PC-9 (cell line): ENCODE measurements at regions not wholly inside any gene's neighbourhood (a gene's known extent, or its start where the extent isn't known, plus 50 kb on each side); places are given as distances from the start of the nearest gene placed in this dataset.

ENCODE experiments used
- EZH2 ChIP-seq: fragments of 200-600 bp; sonication (generic); IDR thresholded peaks from 2 replicates; pipeline ENCODE4 v1.8.0; 2017; ENCODE audit warnings: antibody characterized with exemption, low read depth
- TF ChIP-seq, protein P1 (sequence below): fragments of 200-600 bp; sonication (generic); conservative IDR thresholded peaks from 2 replicates; pipeline ENCODE4 v1.6.1; 2017; ENCODE audit warnings: mixed run types, antibody characterized with exemption, mild to moderate bottlenecking, moderate library complexity

DNA sequence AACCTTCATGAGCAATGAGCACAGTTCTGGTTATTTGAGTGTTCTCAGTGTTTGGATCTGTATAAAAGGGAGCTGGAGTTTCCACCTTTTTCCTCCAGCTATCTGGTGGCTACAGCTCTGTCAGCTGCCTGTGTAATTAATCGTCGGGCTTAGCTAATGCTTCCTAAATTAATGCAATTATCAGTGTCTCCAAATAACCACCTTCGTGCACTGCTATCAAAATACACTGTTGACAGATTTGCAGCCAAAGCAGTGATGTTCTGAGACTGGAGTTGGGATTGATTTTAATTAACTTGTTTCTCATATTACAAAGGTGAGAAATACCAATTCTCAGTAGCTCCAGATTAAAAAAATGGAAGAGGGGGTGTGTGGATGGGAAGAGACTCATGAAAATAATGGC lies 325.8 kb downstream of the CBLN1 start:
- TF ChIP-seq, protein P1, sequence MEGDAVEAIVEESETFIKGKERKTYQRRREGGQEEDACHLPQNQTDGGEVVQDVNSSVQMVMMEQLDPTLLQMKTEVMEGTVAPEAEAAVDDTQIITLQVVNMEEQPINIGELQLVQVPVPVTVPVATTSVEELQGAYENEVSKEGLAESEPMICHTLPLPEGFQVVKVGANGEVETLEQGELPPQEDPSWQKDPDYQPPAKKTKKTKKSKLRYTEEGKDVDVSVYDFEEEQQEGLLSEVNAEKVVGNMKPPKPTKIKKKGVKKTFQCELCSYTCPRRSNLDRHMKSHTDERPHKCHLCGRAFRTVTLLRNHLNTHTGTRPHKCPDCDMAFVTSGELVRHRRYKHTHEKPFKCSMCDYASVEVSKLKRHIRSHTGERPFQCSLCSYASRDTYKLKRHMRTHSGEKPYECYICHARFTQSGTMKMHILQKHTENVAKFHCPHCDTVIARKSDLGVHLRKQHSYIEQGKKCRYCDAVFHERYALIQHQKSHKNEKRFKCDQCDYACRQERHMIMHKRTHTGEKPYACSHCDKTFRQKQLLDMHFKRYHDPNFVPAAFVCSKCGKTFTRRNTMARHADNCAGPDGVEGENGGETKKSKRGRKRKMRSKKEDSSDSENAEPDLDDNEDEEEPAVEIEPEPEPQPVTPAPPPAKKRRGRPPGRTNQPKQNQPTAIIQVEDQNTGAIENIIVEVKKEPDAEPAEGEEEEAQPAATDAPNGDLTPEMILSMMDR = no peak
- no peak for TF ChIP-seq EZH2
